K562 (cell line): ENCODE measurements at regions not wholly inside any gene's neighbourhood (a gene's known extent, or its start where the extent isn't known, plus 50 kb on each side); places are given as distances from the start of the nearest gene placed in this dataset.

Source experiments
- ATAC-seq: fragments of 200-7000 bp; cut with Tn5 transposase; 3 replicates; pipeline ENCODE4 v1.9.1; 2020; ENCODE audit warnings: moderate library complexity
- BruUV-seq: library from RNA; stranded (reverse); fragments of 400-500 nt; replicated peaks from 2 replicates; lab custom pipeline; 2021; lab: Mats Ljungman, UMichigan
- CTCF ChIA-PET: fragments of 300-600 bp; formaldehyde crosslinking; extraction: SDS; loops from one replicate; lab custom pipeline; 2021; ENCODE audit warnings: low intra/inter-chr PET ratio; lab: Yijun Ruan, JAX
- POLR2A ChIA-PET: fragments of 300-600, 350-650 bp; sonication (Branson Sonifier 250); formaldehyde crosslinking; extraction: SDS; loops from one replicate; lab custom pipeline; 2021; ENCODE audit warnings: antibody characterized with exemption, inconsistent platforms; lab: Yijun Ruan, JAX
- DNase-seq, 4 experiments: peaks; one replicate each; pipeline versions ENCODE4 v3.0.0 to v3.0.0-alpha.2; 2011 to 2018; ENCODE audit warnings: low spot score in 3 of 4, mixed read lengths in 3 of 4; ENCODE audit errors: extremely low read depth in 1 of 4
- FAIRE-seq: peaks from 2 replicates; lab custom pipeline; 2011; peaks lifted over from hg19 to GRCh38; lab: Jason Lieb, UNC
- H2AFZ ChIP-seq: 2 replicates; pipeline ENCODE4 v1.6.0; 2011; ENCODE audit warnings: low read depth, low read length, control low read depth, inconsistent platforms
- H3K27ac ChIP-seq: fragments of 200-600 bp; 3 replicates; pipeline ENCODE4 v1.8.0; 2011; ENCODE audit warnings: low read depth, mild to moderate bottlenecking, control low read depth, inconsistent platforms, low read length, moderate library complexity, mixed read lengths; ENCODE audit errors: extremely low read depth
- H3K27me3 ChIP-seq, 2 experiments: fragments of 300-600 bp in 1 of 2; 2 replicates in 1 of 2; 3 replicates in 1 of 2; pipeline versions ENCODE4 v1.6.0 to v1.8.0; 2011; ENCODE audit warnings: inconsistent platforms in 2 of 2, low read length in 2 of 2, mild to moderate bottlenecking in 1 of 2, mixed read lengths in 1 of 2, moderate library complexity in 1 of 2; ENCODE audit not compliant: control insufficient read depth in 2 of 2, insufficient read depth in 2 of 2
- H3K36me3 ChIP-seq: fragments of 300-600 bp; 3 replicates; pipeline ENCODE4 v1.8.0; 2011; ENCODE audit warnings: mild to moderate bottlenecking, low read length, inconsistent platforms; ENCODE audit not compliant: control insufficient read depth, insufficient read depth
- H3K4me1 ChIP-seq, 2 experiments: fragments of 200-600 bp in 1 of 2; replicated peaks in 1 of 2; 2 replicates in 1 of 2; 3 replicates in 1 of 2; pipeline versions ENCODE4 v1.5.1 to v1.8.0; 2011; ENCODE audit warnings: inconsistent platforms in 2 of 2, low read length in 2 of 2, mild to moderate bottlenecking in 1 of 2, mixed read lengths in 1 of 2, moderate library complexity in 1 of 2; ENCODE audit not compliant: control insufficient read depth in 2 of 2, insufficient read depth in 2 of 2
- H3K4me2 ChIP-seq: 2 replicates; pipeline ENCODE4 v1.6.1; 2011; ENCODE audit warnings: low read length, control low read depth, inconsistent platforms, mixed read lengths; ENCODE audit not compliant: insufficient read depth
- H3K4me3 ChIP-seq: fragments of 200-600 bp; sonication (generic), shearing (Covaris generic); 2 replicates; pipeline ENCODE4 v1.5.1; 2016; ENCODE audit warnings: control low read depth, inconsistent platforms
- H3K79me2 ChIP-seq: fragments of 200-600 bp; 3 replicates; pipeline ENCODE4 v1.8.0; 2011; ENCODE audit warnings: low read length, inconsistent platforms; ENCODE audit not compliant: control insufficient read depth, insufficient read depth
- H3K9ac ChIP-seq, 2 experiments: 2 replicates each; pipeline versions ENCODE4 v1.6.0 to v1.6.1; 2011; ENCODE audit warnings: low read depth in 2 of 2, low read length in 2 of 2, control low read depth in 1 of 2, inconsistent platforms in 1 of 2, mild to moderate bottlenecking in 1 of 2, mixed read lengths in 1 of 2; ENCODE audit not compliant: insufficient read depth in 1 of 2
- H3K9me1 ChIP-seq: one replicate; pipeline ENCODE4 v1.6.0; 2011; ENCODE audit warnings: inconsistent platforms, mild to moderate bottlenecking, low read length, moderate library complexity; ENCODE audit not compliant: control insufficient read depth, insufficient read depth
- H3K9me3 ChIP-seq: replicated peaks from 2 replicates; pipeline ENCODE4 v1.5.1; 2011; ENCODE audit warnings: low read depth, low read length, inconsistent platforms; ENCODE audit not compliant: control insufficient read depth, insufficient read depth
- H4K20me1 ChIP-seq: replicated peaks from 2 replicates; pipeline ENCODE4 v1.6.1; 2011; ENCODE audit warnings: low read length, inconsistent platforms, mixed read lengths; ENCODE audit not compliant: control insufficient read depth, insufficient read depth
- BDP1 ChIP-seq: IDR thresholded peaks from 3 replicates; pipeline ENCODE4 v1.6.1; 2011; ENCODE audit not compliant: insufficient read length, insufficient read depth
- MYBL2 ChIP-seq, 2 experiments: fragments of 450-650 bp in 1 of 2; sonication (generic) in 1 of 2; formaldehyde crosslinking in 1 of 2; IDR thresholded peaks; 2 replicates each; pipeline versions ENCODE4 v1.6.1 to v1.8.1; 2017 to 2022; ENCODE audit warnings: borderline replicate concordance in 1 of 2, inconsistent platforms in 1 of 2, low read depth in 1 of 2, mild to moderate bottlenecking in 1 of 2, missing genetic modification reagents in 1 of 2, moderate library complexity in 1 of 2
- NR0B1 ChIP-seq: fragments of 450-650 bp; IDR thresholded peaks from one replicate; pipeline ENCODE4 v1.6.1; 2018; ENCODE audit warnings: mild to moderate bottlenecking, moderate library complexity; ENCODE audit not compliant: partially characterized antibody
- NUFIP1 ChIP-seq: fragments of 450-650 bp; IDR thresholded peaks from 2 replicates; pipeline ENCODE4 v1.6.1; 2018; ENCODE audit not compliant: partially characterized antibody
- PHB2 ChIP-seq: fragments of 450-650 bp; IDR thresholded peaks from 2 replicates; pipeline ENCODE4 v1.6.1; 2017; ENCODE audit warnings: low read depth
- RBM15 ChIP-seq: fragments of 200-400 bp; formaldehyde crosslinking; IDR thresholded peaks from 2 replicates; pipeline ENCODE4 v1.6.1; 2018; ENCODE audit warnings: mild to moderate bottlenecking, low read length, moderate library complexity; ENCODE audit not compliant: insufficient read depth
- RFX5 ChIP-seq: IDR thresholded peaks from 2 replicates; pipeline ENCODE4 v1.6.1; 2011; ENCODE audit warnings: low read depth, mild to moderate bottlenecking, improper control_type of control experiment, low read length
- TAF15 ChIP-seq: fragments of 200-400 bp; formaldehyde crosslinking; IDR thresholded peaks from 2 replicates; pipeline ENCODE4 v1.6.1; 2017; ENCODE audit warnings: mild to moderate bottlenecking, low read depth, low read length, moderate library complexity
- TRIM25 ChIP-seq: fragments of 450-650 bp; IDR thresholded peaks from 2 replicates; pipeline ENCODE4 v1.7.0; 2016; ENCODE audit warnings: borderline replicate concordance
- ZBTB5 ChIP-seq: fragments of 450-650 bp; IDR thresholded peaks from 2 replicates; pipeline ENCODE4 v1.6.1; 2017; ENCODE audit warnings: antibody characterized with exemption
- ZBTB7A ChIP-seq: IDR thresholded peaks from 2 replicates; pipeline ENCODE4 v1.6.1; 2011; ENCODE audit warnings: low read depth, mild to moderate bottlenecking, low read length, moderate library complexity, borderline replicate concordance; ENCODE audit not compliant: control insufficient read depth
- ZC3H8 ChIP-seq: fragments of 450-650 bp; IDR thresholded peaks from 2 replicates; pipeline ENCODE4 v1.6.1; 2017
- ZNF212 ChIP-seq: fragments of 450-650 bp; formaldehyde crosslinking; IDR thresholded peaks from 2 replicates; pipeline ENCODE4 v1.4.0; 2020; ENCODE audit warnings: mild to moderate bottlenecking
- ZNF23 ChIP-seq: fragments of 250-450 bp; sonication (Bioruptor Pico); IDR thresholded peaks from 2 replicates; pipeline ENCODE4 v1.4.0; 2020; ENCODE audit warnings: mild to moderate bottlenecking
- ZNF57 ChIP-seq: fragments of 450-650 bp; formaldehyde crosslinking; IDR thresholded peaks from 2 replicates; pipeline ENCODE4 v1.4.0; 2020; ENCODE audit warnings: mild to moderate bottlenecking, moderate library complexity
- WGBS: fragments of 100-300 bp; shearing (Covaris generic); methylation state at CpG from one replicate; pipeline ENCODE4 v1.1.6; 2016; ENCODE audit warnings: low coverage, mixed read lengths; ENCODE audit not compliant: insufficient coverage; ENCODE audit errors: missing lambda C conversion rate; 5-methylcytosine and 5-hydroxymethylcytosine counted together
- in situ Hi-C: fragments of 300-500 bp; cut with MboI; formaldehyde crosslinking; loops from 4 replicates; pipeline ENCODE4 v1.15.0; 2018; ENCODE audit warnings: inconsistent platforms, mixed read lengths
- intact Hi-C: fragments of 100-400 bp; cut with micrococcal nuclease; formaldehyde crosslinking; loops from 2 replicates; pipeline ENCODE4 v1.14.2; 2022
- TF ChIP-seq, protein P1 (sequence below): fragments of 250-450 bp; sonication (Bioruptor Pico); IDR thresholded peaks from 2 replicates; pipeline ENCODE4 v1.4.0; 2020; ENCODE audit warnings: mild to moderate bottlenecking, moderate library complexity

- no peak for FAIRE-seq
- Histone ChIP-seq H2AFZ (no peak overlapping the region), H3K4me1 (no peaks in the 10 kb centered on the region), H3K27ac (no peak overlapping the region), H3K79me2 (no peaks in the 10 kb centered on the region), H3K36me3 (no peaks in the 10 kb centered on the region), H3K4me3 (no peak overlapping the region), H3K9me1 (no peaks in the 10 kb centered on the region), H3K4me2 (no peak overlapping the region), H3K9ac (no peak overlapping the region), H4K20me1 (no peaks in the 10 kb centered on the region), H3K27me3 (no peaks in the 10 kb centered on the region), H3K9me3 (no peaks in the 10 kb centered on the region)
- POLR2A ChIA-PET = no interaction called here
- intact Hi-C loops (no loop called here), in situ Hi-C loops (no loop called here)
- 0% methylated on average over 3 of the region's 3 CpGs for WGBS
- no peak for DNase-seq
- CTCF ChIA-PET = no interaction called here
- no peak for ATAC-seq
- BruUV-seq = no TSS peak
- TF ChIP-seq BDP1 (no peak), NR0B1 (no peak), ZBTB5 (no peak), ZNF57 (CRISPR knock-in tag) (no peak), RBM15 (no peak), ZC3H8 (no peak), MYBL2 (IDR thresholded peaks at IDR 0.05; ENCODE audit: low read depth) (no peak), MYBL2 (CRISPR knock-in tag; IDR thresholded peaks at IDR 0.05; ENCODE audit: borderline replicate concordance) (no peak), ZBTB7A (no peak), PHB2 (no peak), ZNF212 (no peak), ZNF23 (CRISPR knock-in tag) (no peak), NUFIP1 (no peak), TRIM25 (no peak), RFX5 (no peak), TAF15 (no peak)
- TF ChIP-seq, protein P1, sequence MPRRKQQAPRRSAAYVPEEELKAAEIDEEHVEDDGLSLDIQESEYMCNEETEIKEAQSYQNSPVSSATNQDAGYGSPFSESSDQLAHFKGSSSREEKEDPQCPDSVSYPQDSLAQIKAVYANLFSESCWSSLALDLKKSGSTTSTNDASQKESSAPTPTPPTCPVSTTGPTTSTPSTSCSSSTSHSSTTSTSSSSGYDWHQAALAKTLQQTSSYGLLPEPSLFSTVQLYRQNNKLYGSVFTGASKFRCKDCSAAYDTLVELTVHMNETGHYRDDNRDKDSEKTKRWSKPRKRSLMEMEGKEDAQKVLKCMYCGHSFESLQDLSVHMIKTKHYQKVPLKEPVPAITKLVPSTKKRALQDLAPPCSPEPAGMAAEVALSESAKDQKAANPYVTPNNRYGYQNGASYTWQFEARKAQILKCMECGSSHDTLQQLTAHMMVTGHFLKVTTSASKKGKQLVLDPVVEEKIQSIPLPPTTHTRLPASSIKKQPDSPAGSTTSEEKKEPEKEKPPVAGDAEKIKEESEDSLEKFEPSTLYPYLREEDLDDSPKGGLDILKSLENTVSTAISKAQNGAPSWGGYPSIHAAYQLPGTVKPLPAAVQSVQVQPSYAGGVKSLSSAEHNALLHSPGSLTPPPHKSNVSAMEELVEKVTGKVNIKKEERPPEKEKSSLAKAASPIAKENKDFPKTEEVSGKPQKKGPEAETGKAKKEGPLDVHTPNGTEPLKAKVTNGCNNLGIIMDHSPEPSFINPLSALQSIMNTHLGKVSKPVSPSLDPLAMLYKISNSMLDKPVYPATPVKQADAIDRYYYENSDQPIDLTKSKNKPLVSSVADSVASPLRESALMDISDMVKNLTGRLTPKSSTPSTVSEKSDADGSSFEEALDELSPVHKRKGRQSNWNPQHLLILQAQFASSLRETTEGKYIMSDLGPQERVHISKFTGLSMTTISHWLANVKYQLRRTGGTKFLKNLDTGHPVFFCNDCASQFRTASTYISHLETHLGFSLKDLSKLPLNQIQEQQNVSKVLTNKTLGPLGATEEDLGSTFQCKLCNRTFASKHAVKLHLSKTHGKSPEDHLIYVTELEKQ (CRISPR knock-in tag) = no peak
These were observed 1006.2 kb upstream of the PRR20A start for GRCh38 chr13:56134524-56134923.
